SK-N-MC (cell line): ENCODE measurements at regions not wholly inside any gene's neighbourhood (a gene's known extent, or its start where the extent isn't known, plus 50 kb on each side); places are given as distances from the start of the nearest gene placed in this dataset.

Source experiments
- EZH2 ChIP-seq: fragments of 200-600 bp; sonication (generic); IDR thresholded peaks from one replicate; pipeline ENCODE4 v1.6.1; 2017; ENCODE audit warnings: antibody characterized with exemption
- FOXP2 ChIP-seq: optimal IDR thresholded peaks from 2 replicates; pipeline ENCODE3; 2011; ENCODE audit warnings: mild to moderate bottlenecking, moderate library complexity; ENCODE audit not compliant: insufficient read depth; ENCODE audit errors: extremely low read length, control extremely low read depth
- POLR2AphosphoS5 ChIP-seq: IDR thresholded peaks from 2 replicates; pipeline ENCODE4 v1.6.1; 2012; ENCODE audit warnings: mild to moderate bottlenecking, low read depth, low read length, borderline replicate concordance

DNA sequence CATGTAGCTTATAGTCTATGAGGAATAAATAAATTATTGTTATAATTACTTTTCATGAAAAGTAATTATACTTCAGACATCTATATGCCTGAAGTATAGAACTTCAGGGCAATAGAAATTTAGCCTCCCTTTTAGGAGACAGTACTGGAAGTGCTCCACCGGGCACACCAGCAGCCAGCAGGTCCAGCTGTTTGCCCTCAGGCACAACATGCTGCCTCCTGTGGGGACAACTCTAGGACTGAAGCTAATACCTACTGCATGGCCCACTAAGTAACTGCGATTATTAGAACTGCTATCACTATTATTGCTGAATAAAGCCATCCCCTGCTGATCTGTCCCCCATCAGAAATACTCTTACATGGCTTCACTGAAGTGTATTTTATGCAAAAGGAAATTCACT, 329.6 kb downstream of the MED10 start:
- TF ChIP-seq EZH2 (no peak), POLR2AphosphoS5 (no peak), FOXP2 (no peak)
